Fibroblast of skin of right biceps (primary cell): ENCODE measurements at regions not wholly inside any gene's neighbourhood (a gene's known extent, or its start where the extent isn't known, plus 50 kb on each side); places are given as distances from the start of the nearest gene placed in this dataset.

ENCODE experiments used
- DNase-seq: peaks from one replicate; pipeline ENCODE4 v3.0.0-alpha.2; 2013

GRCh38 chr15:35783203-35783602 lies 237.2 kb upstream of the DPH6 start:
- DNase-seq, result peak; percentile 15

GRCh38 chr15:35784745-35785144 lies 238.8 kb upstream of the DPH6 start:
- DNase-seq, result no peak

- no peak for DNase-seq
Observed at GRCh38 chr15:35810007-35810406, 264.0 kb upstream of the DPH6 start.

GRCh38 chr15:35813573-35813972 lies 267.6 kb upstream of the DPH6 start:
- DNase-seq, result no peak

- DNase-seq, result no peak
Observed at GRCh38 chr15:35818846-35819245, 272.9 kb upstream of the DPH6 start.

GRCh38 chr15:35822153-35822552 lies 276.2 kb upstream of the DPH6 start:
- DNase-seq, result no peak

- DNase-seq, result peak; percentile 42
Observed at GRCh38 chr15:35827141-35827540, 281.2 kb upstream of the DPH6 start.

- no peak for DNase-seq
Observed at GRCh38 chr15:35827911-35828310, 281.9 kb upstream of the DPH6 start.

GRCh38 chr15:35833581-35833980 lies 287.6 kb upstream of the DPH6 start:
- peak; percentile 47 for DNase-seq

GRCh38 chr15:35834216-35834830 lies 288.4 kb upstream of the DPH6 start:
- DNase-seq, result peak; percentile 71

- peak; percentile 16 for DNase-seq
Observed at GRCh38 chr15:35834866-35835265, 288.9 kb upstream of the DPH6 start.

GRCh38 chr15:35838424-35839111 lies 292.6 kb upstream of the DPH6 start:
- DNase-seq, result no peak

- no peak for DNase-seq
Observed at GRCh38 chr15:35842631-35843030, 296.7 kb upstream of the DPH6 start.

- DNase-seq, result no peak
Observed at GRCh38 chr15:35843498-35843897, 297.5 kb upstream of the DPH6 start.

- DNase-seq, result no peak
Observed at GRCh38 chr15:35850284-35850683, 304.3 kb upstream of the DPH6 start.

GRCh38 chr15:35851491-35851890 lies 305.5 kb upstream of the DPH6 start:
- peak; percentile 56 for DNase-seq

GRCh38 chr15:35852818-35853624 lies 307.1 kb upstream of the DPH6 start:
- peak; percentile 54 for DNase-seq

- DNase-seq, result no peak
Observed at GRCh38 chr15:35854316-35854715, 308.4 kb upstream of the DPH6 start.

- DNase-seq, result no peak
Observed at GRCh38 chr15:35857567-35858226, 311.7 kb upstream of the DPH6 start.

GRCh38 chr15:35858707-35859106 lies 312.7 kb upstream of the DPH6 start:
- no peak for DNase-seq

GRCh38 chr15:35863655-35864054 lies 317.7 kb upstream of the DPH6 start:
- no peak for DNase-seq

- no peak for DNase-seq
Observed at GRCh38 chr15:35867356-35867755, 321.4 kb upstream of the DPH6 start.

- no peak for DNase-seq
Observed at GRCh38 chr15:35871282-35871681, 325.3 kb upstream of the DPH6 start.
